Dendritic cell treated with granulocyte-macrophage colony-stimulating factor and Interleukin-4, amounts not matched to agents 40 ng/mL and 50 ng/mL, for 4 days (primary cell): ENCODE measurements at regions not wholly inside any gene's neighbourhood (a gene's known extent, or its start where the extent isn't known, plus 50 kb on each side); places are given as distances from the start of the nearest gene placed in this dataset.
A peak's percentile ranks its signal among the peaks of the same experiment; 100 is the strongest.

Experiments
- H3K27ac Mint-ChIP-seq: one replicate; pipeline ENCODE4 v1.8.0; 2022; ENCODE audit warnings: mild to moderate bottlenecking, mixed read lengths
- H3K27me3 Mint-ChIP-seq: one replicate; pipeline ENCODE4 v1.8.0; 2022; ENCODE audit warnings: mild to moderate bottlenecking, mixed read lengths
- H3K36me3 Mint-ChIP-seq: one replicate; pipeline ENCODE4 v1.8.0; 2022; ENCODE audit warnings: low read depth, mixed read lengths
- H3K4me1 Mint-ChIP-seq: one replicate; pipeline ENCODE4 v1.8.0; 2022; ENCODE audit warnings: low read depth, mixed read lengths
- H3K4me3 Mint-ChIP-seq: one replicate; pipeline ENCODE4 v1.8.0; 2022; ENCODE audit warnings: mild to moderate bottlenecking, moderate library complexity, mixed read lengths
- H3K9me3 Mint-ChIP-seq: one replicate; pipeline ENCODE4 v1.8.0; 2022; ENCODE audit warnings: mixed read lengths
- intact Hi-C: fragments of 100-400 bp; cut with micrococcal nuclease; formaldehyde crosslinking; loops from one replicate; pipeline ENCODE4 v1.15.0; 2022

GRCh38 chr5:54897001-54897400 lies 88.4 kb downstream of the ESM1 start:
- intact Hi-C loops, result no loop called here
- H3K4me1 Mint-ChIP-seq, result peaks cover 21% of the 10 kb centered on the region
- H3K27ac Mint-ChIP-seq, result no peak overlapping the region
- H3K4me3 Mint-ChIP-seq, result no peak overlapping the region
- H3K9me3 Mint-ChIP-seq, result no peaks in the 10 kb centered on the region
- no peaks in the 10 kb centered on the region for H3K36me3 Mint-ChIP-seq
- H3K27me3 Mint-ChIP-seq, result peaks cover 4% of the 10 kb centered on the region

GRCh38 chr5:54895816-54896341 lies 89.5 kb downstream of the ESM1 start:
- peaks cover 8% of the 10 kb centered on the region for H3K27me3 Mint-ChIP-seq
- no peaks in the 10 kb centered on the region for H3K9me3 Mint-ChIP-seq
- intact Hi-C loops, result no loop called here
- H3K36me3 Mint-ChIP-seq, result no peaks in the 10 kb centered on the region
- peaks cover 14% of the 10 kb centered on the region for H3K4me1 Mint-ChIP-seq
- peak overlapping the region; percentile 20 for H3K4me3 Mint-ChIP-seq
- H3K27ac Mint-ChIP-seq, result no peak overlapping the region

GRCh38 chr5:54894957-54895815 lies 90.2 kb downstream of the ESM1 start:
- H3K27ac Mint-ChIP-seq, result no peak overlapping the region
- peaks cover 10% of the 10 kb centered on the region for H3K27me3 Mint-ChIP-seq
- no peaks in the 10 kb centered on the region for H3K9me3 Mint-ChIP-seq
- peaks cover 7% of the 10 kb centered on the region for H3K4me1 Mint-ChIP-seq
- no peaks in the 10 kb centered on the region for H3K36me3 Mint-ChIP-seq
- peak overlapping the region; percentile 20 for H3K4me3 Mint-ChIP-seq
- intact Hi-C loops, result no loop called here

- Mint-ChIP-seq H3K27ac (no peak overlapping the region), H3K36me3 (no peaks in the 10 kb centered on the region), H3K4me1 (no peaks in the 10 kb centered on the region), H3K27me3 (peaks cover 23% of the 10 kb centered on the region), H3K4me3 (no peak overlapping the region), H3K9me3 (no peaks in the 10 kb centered on the region)
- intact Hi-C loops, result no loop called here
These were observed 95.6 kb downstream of the ESM1 start for GRCh38 chr5:54889826-54890225.

GRCh38 chr5:54887663-54888062 lies 97.7 kb downstream of the ESM1 start:
- no peaks in the 10 kb centered on the region for H3K9me3 Mint-ChIP-seq
- H3K4me3 Mint-ChIP-seq, result no peak overlapping the region
- no peak overlapping the region for H3K27ac Mint-ChIP-seq
- no peaks in the 10 kb centered on the region for H3K36me3 Mint-ChIP-seq
- intact Hi-C loops, result no loop called here
- peaks cover 10% of the 10 kb centered on the region for H3K4me1 Mint-ChIP-seq
- peaks cover 41% of the 10 kb centered on the region for H3K27me3 Mint-ChIP-seq

GRCh38 chr5:54886866-54887265 lies 98.5 kb downstream of the ESM1 start:
- H3K4me1 Mint-ChIP-seq, result peaks cover 10% of the 10 kb centered on the region
- no peak overlapping the region for H3K27ac Mint-ChIP-seq
- H3K27me3 Mint-ChIP-seq, result peaks cover 46% of the 10 kb centered on the region
- no peaks in the 10 kb centered on the region for H3K9me3 Mint-ChIP-seq
- intact Hi-C loops, result no loop called here
- H3K4me3 Mint-ChIP-seq, result no peak overlapping the region
- no peaks in the 10 kb centered on the region for H3K36me3 Mint-ChIP-seq

- Mint-ChIP-seq H3K27ac (no peak overlapping the region), H3K9me3 (no peaks in the 10 kb centered on the region), H3K4me3 (no peak overlapping the region), H3K36me3 (no peaks in the 10 kb centered on the region), H3K27me3 (peaks cover 46% of the 10 kb centered on the region), H3K4me1 (peaks cover 10% of the 10 kb centered on the region)
- intact Hi-C loops, result no loop called here
These were observed 99.8 kb downstream of the ESM1 start for GRCh38 chr5:54885636-54886035.

- Mint-ChIP-seq H3K27ac (no peak overlapping the region), H3K4me3 (peak overlapping the region; percentile 51), H3K9me3 (no peaks in the 10 kb centered on the region), H3K4me1 (peaks cover 10% of the 10 kb centered on the region), H3K36me3 (no peaks in the 10 kb centered on the region), H3K27me3 (peaks cover 46% of the 10 kb centered on the region)
- intact Hi-C loops, result no loop called here
These were observed 101.2 kb downstream of the ESM1 start for GRCh38 chr5:54884195-54884536.

- intact Hi-C loops, result no loop called here
- peaks cover 46% of the 10 kb centered on the region for H3K27me3 Mint-ChIP-seq
- H3K4me1 Mint-ChIP-seq, result peaks cover 10% of the 10 kb centered on the region
- peak overlapping the region; percentile 6 for H3K27ac Mint-ChIP-seq
- peak overlapping the region; percentile 74 for H3K4me3 Mint-ChIP-seq
- no peaks in the 10 kb centered on the region for H3K36me3 Mint-ChIP-seq
- H3K9me3 Mint-ChIP-seq, result no peaks in the 10 kb centered on the region
These were observed 101.8 kb downstream of the ESM1 start for GRCh38 chr5:54883374-54884194.

GRCh38 chr5:54882841-54883240 lies 102.6 kb downstream of the ESM1 start:
- Mint-ChIP-seq H3K9me3 (no peaks in the 10 kb centered on the region), H3K36me3 (no peaks in the 10 kb centered on the region), H3K4me1 (peaks cover 10% of the 10 kb centered on the region), H3K4me3 (no peak overlapping the region), H3K27ac (no peak overlapping the region), H3K27me3 (peaks cover 46% of the 10 kb centered on the region)
- intact Hi-C loops, result no loop called here

- Mint-ChIP-seq H3K4me3 (no peak overlapping the region), H3K36me3 (no peaks in the 10 kb centered on the region), H3K9me3 (no peaks in the 10 kb centered on the region), H3K27me3 (peaks cover 47% of the 10 kb centered on the region), H3K27ac (no peak overlapping the region), H3K4me1 (peaks cover 10% of the 10 kb centered on the region)
- intact Hi-C loops, result no loop called here
These were observed 103.3 kb downstream of the ESM1 start for GRCh38 chr5:54882101-54882500.

GRCh38 chr5:54881286-54882005 lies 103.9 kb downstream of the ESM1 start:
- Mint-ChIP-seq H3K27ac (no peak overlapping the region), H3K36me3 (no peaks in the 10 kb centered on the region), H3K4me1 (peaks cover 10% of the 10 kb centered on the region), H3K4me3 (no peak overlapping the region), H3K9me3 (no peaks in the 10 kb centered on the region), H3K27me3 (peaks cover 44% of the 10 kb centered on the region)
- intact Hi-C loops, result no loop called here

- H3K9me3 Mint-ChIP-seq, result no peaks in the 10 kb centered on the region
- no peak overlapping the region for H3K4me3 Mint-ChIP-seq
- H3K27ac Mint-ChIP-seq, result no peak overlapping the region
- peaks cover 8% of the 10 kb centered on the region for H3K27me3 Mint-ChIP-seq
- H3K36me3 Mint-ChIP-seq, result no peaks in the 10 kb centered on the region
- peaks cover 15% of the 10 kb centered on the region for H3K4me1 Mint-ChIP-seq
- intact Hi-C loops, result no loop called here
These were observed 108.4 kb downstream of the ESM1 start for GRCh38 chr5:54876976-54877375.

GRCh38 chr5:54876556-54876955 lies 108.8 kb downstream of the ESM1 start:
- H3K4me3 Mint-ChIP-seq, result no peak overlapping the region
- no peak overlapping the region for H3K27ac Mint-ChIP-seq
- peaks cover 4% of the 10 kb centered on the region for H3K27me3 Mint-ChIP-seq
- H3K9me3 Mint-ChIP-seq, result no peaks in the 10 kb centered on the region
- no peaks in the 10 kb centered on the region for H3K36me3 Mint-ChIP-seq
- H3K4me1 Mint-ChIP-seq, result peaks cover 15% of the 10 kb centered on the region
- intact Hi-C loops, result no loop called here
